Calu3 (cell line): ENCODE measurements at regions not wholly inside any gene's neighbourhood (a gene's known extent, or its start where the extent isn't known, plus 50 kb on each side); places are given as distances from the start of the nearest gene placed in this dataset.

ENCODE experiments used
- BruUV-seq: library from RNA; stranded (reverse); fragments of 400-500 nt; replicated peaks from 2 replicates; lab custom pipeline; 2021; lab: Mats Ljungman, UMichigan
- CTCF ChIA-PET: fragments of 300-600 bp; sonication (Branson Sonifier 250); formaldehyde crosslinking; loops from one replicate; lab custom pipeline; 2022; ENCODE audit warnings: antibody characterized with exemption; lab: Charles Lee
- DNase-seq: peaks from one replicate; pipeline ENCODE4 v3.0.0; 2022
- H3K27ac Mint-ChIP-seq: one replicate; pipeline ENCODE4 v1.8.0; 2022; ENCODE audit warnings: mixed read lengths; ENCODE audit not compliant: unreplicated experiment
- H3K27me3 Mint-ChIP-seq: one replicate; pipeline ENCODE4 v1.8.0; 2022; ENCODE audit warnings: mixed read lengths; ENCODE audit not compliant: unreplicated experiment
- H3K36me3 Mint-ChIP-seq: one replicate; pipeline ENCODE4 v1.8.0; 2022; ENCODE audit warnings: mild to moderate bottlenecking, moderate library complexity, mixed read lengths; ENCODE audit not compliant: insufficient read depth, unreplicated experiment
- H3K4me1 Mint-ChIP-seq: one replicate; pipeline ENCODE4 v1.8.0; 2022; ENCODE audit warnings: mild to moderate bottlenecking, low read depth, mixed read lengths; ENCODE audit not compliant: unreplicated experiment
- H3K4me3 Mint-ChIP-seq: one replicate; pipeline ENCODE4 v1.8.0; 2022; ENCODE audit warnings: mild to moderate bottlenecking, low read depth, moderate library complexity, mixed read lengths; ENCODE audit not compliant: unreplicated experiment
- H3K9me3 Mint-ChIP-seq: one replicate; pipeline ENCODE4 v1.8.0; 2022; ENCODE audit warnings: low read depth, mixed read lengths; ENCODE audit not compliant: unreplicated experiment
- intact Hi-C: fragments of 100-400 bp; cut with micrococcal nuclease; formaldehyde crosslinking; loops from one replicate; pipeline ENCODE4 v1.10.0; 2022; ENCODE audit not compliant: unreplicated experiment
- TF ChIP-seq, protein P1 (sequence below): fragments of 200-600 bp; IDR thresholded peaks from one replicate; pipeline ENCODE4 v1.8.0; 2022; ENCODE audit warnings: antibody characterized with exemption; ENCODE audit not compliant: unreplicated experiment

- Mint-ChIP-seq H3K36me3 (no peaks in the 10 kb centered on the region), H3K27me3 (no peaks in the 10 kb centered on the region), H3K4me1 (no peaks in the 10 kb centered on the region), H3K4me3 (no peak overlapping the region), H3K27ac (no peak overlapping the region), H3K9me3 (no peaks in the 10 kb centered on the region)
- TF ChIP-seq, protein P1, sequence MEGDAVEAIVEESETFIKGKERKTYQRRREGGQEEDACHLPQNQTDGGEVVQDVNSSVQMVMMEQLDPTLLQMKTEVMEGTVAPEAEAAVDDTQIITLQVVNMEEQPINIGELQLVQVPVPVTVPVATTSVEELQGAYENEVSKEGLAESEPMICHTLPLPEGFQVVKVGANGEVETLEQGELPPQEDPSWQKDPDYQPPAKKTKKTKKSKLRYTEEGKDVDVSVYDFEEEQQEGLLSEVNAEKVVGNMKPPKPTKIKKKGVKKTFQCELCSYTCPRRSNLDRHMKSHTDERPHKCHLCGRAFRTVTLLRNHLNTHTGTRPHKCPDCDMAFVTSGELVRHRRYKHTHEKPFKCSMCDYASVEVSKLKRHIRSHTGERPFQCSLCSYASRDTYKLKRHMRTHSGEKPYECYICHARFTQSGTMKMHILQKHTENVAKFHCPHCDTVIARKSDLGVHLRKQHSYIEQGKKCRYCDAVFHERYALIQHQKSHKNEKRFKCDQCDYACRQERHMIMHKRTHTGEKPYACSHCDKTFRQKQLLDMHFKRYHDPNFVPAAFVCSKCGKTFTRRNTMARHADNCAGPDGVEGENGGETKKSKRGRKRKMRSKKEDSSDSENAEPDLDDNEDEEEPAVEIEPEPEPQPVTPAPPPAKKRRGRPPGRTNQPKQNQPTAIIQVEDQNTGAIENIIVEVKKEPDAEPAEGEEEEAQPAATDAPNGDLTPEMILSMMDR = no peak
- CTCF ChIA-PET = no interaction called here
- intact Hi-C loops = no loop called here
- no peak for DNase-seq
- BruUV-seq = no TSS peak
These were observed 129.2 kb downstream of the ETAA1 start for GRCh38 chr2:67526283-67526682.

- TF ChIP-seq, protein P1 = no peak
- H3K9me3 Mint-ChIP-seq = no peaks in the 10 kb centered on the region
These were observed 131.2 kb downstream of the ETAA1 start for GRCh38 chr2:67528320-67528719.

GRCh38 chr2:67532387-67532786 is 135.3 kb downstream of the ETAA1 start:
- Mint-ChIP-seq H3K9me3 (no peaks in the 10 kb centered on the region), H3K4me1 (no peaks in the 10 kb centered on the region), H3K4me3 (no peak overlapping the region), H3K27me3 (no peaks in the 10 kb centered on the region), H3K27ac (no peak overlapping the region), H3K36me3 (no peaks in the 10 kb centered on the region)
- CTCF ChIA-PET = no interaction called here
- TF ChIP-seq, protein P1 = no peak
- BruUV-seq = no TSS peak
- no peak for DNase-seq
- intact Hi-C loops = no loop called here

More at GRCh38 chr2:67528320-67528719, 131.2 kb downstream of the ETAA1 start:
- no peak for DNase-seq
- no peak overlapping the region for H3K27ac Mint-ChIP-seq
- H3K4me1 Mint-ChIP-seq = no peaks in the 10 kb centered on the region
- no TSS peak for BruUV-seq
- no peaks in the 10 kb centered on the region for H3K36me3 Mint-ChIP-seq
- CTCF ChIA-PET = no interaction called here
- H3K4me3 Mint-ChIP-seq = no peak overlapping the region
- intact Hi-C loops = no loop called here
- H3K27me3 Mint-ChIP-seq = no peaks in the 10 kb centered on the region

DNA sequence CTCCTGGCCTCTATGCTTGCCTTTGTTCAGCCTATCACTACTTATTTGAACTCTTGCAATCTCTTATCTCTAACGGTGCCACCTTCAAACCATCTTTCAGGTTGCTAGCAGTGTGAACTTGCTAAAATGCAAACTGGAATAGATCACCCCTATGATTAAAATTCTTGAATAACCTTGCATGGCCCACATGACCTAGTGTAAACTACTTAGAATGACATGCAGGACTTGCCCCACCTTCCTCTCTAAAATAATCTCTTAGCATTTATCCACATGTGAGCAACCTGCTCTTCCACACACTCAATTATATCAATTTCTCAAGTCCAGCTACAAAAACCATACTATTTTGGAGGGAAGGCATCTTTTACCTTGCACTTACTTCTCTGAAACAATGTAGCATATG is 137.6 kb downstream of the ETAA1 start:
- Mint-ChIP-seq H3K27me3 (no peaks in the 10 kb centered on the region), H3K9me3 (no peaks in the 10 kb centered on the region), H3K4me1 (no peaks in the 10 kb centered on the region), H3K27ac (no peak overlapping the region), H3K36me3 (no peaks in the 10 kb centered on the region), H3K4me3 (no peak overlapping the region)
- DNase-seq = no peak
- TF ChIP-seq, protein P1 = no peak
- intact Hi-C loops = no loop called here
- BruUV-seq = no TSS peak
- CTCF ChIA-PET = no interaction called here
